Iris pigment epithelial cell (primary cell): ENCODE measurements at regions not wholly inside any gene's neighbourhood (a gene's known extent, or its start where the extent isn't known, plus 50 kb on each side); places are given as distances from the start of the nearest gene placed in this dataset.
"Not testable (repeated sequence)": the region's sequence is repeated elsewhere in the genome, so short reads cannot be mapped to it uniquely, and the experiment has no call there.

ENCODE experiments used
- DNase-seq: peaks from one replicate; pipeline ENCODE4 v3.0.0-alpha.2; 2011; ENCODE audit warnings: low read depth

- DNase-seq, result no peak
These were observed 599.5 kb downstream of the MATN1 start for GRCh38 chr1:30123896-30124295.

- DNase-seq, result no peak
These were observed 600.3 kb downstream of the MATN1 start for GRCh38 chr1:30123036-30123435.

- DNase-seq, result no peak
These were observed 603.0 kb downstream of the MATN1 start for GRCh38 chr1:30120245-30121000.

- no peak for DNase-seq
These were observed 605.7 kb downstream of the MATN1 start for GRCh38 chr1:30117685-30118084.

- DNase-seq, result peak; percentile 52
These were observed 612.0 kb downstream of the MATN1 start for GRCh38 chr1:30111431-30111830.

GRCh38 chr1:30110846-30111245 is 612.5 kb downstream of the MATN1 start:
- no peak for DNase-seq

- DNase-seq, result peak; percentile 18
These were observed 613.5 kb downstream of the MATN1 start for GRCh38 chr1:30109853-30110252.

GRCh38 chr1:30108186-30108585 is 615.2 kb downstream of the MATN1 start:
- DNase-seq, result no peak

- DNase-seq, result peak; percentile 22
These were observed 617.3 kb downstream of the MATN1 start for GRCh38 chr1:30106125-30106524.

GRCh38 chr1:30104551-30104950 is 618.8 kb downstream of the MATN1 start:
- no peak for DNase-seq

GRCh38 chr1:30103708-30104411 is 619.5 kb downstream of the MATN1 start:
- no peak for DNase-seq

GRCh38 chr1:30102605-30103004 is 620.8 kb downstream of the MATN1 start:
- DNase-seq, result no peak

GRCh38 chr1:30101487-30102227 is 621.7 kb downstream of the MATN1 start:
- no peak for DNase-seq

GRCh38 chr1:30101016-30101415 is 622.4 kb downstream of the MATN1 start:
- DNase-seq, result no peak

GRCh38 chr1:30100524-30100862 is 622.9 kb downstream of the MATN1 start:
- DNase-seq, result no peak

- no peak for DNase-seq
These were observed 623.5 kb downstream of the MATN1 start for GRCh38 chr1:30099587-30100523.

- not testable (repeated sequence) for DNase-seq
These were observed 625.5 kb downstream of the MATN1 start for GRCh38 chr1:30097851-30098250.

GRCh38 chr1:30095451-30096025 is 627.8 kb downstream of the MATN1 start:
- DNase-seq, result no peak

GRCh38 chr1:30095051-30095450 is 628.3 kb downstream of the MATN1 start:
- no peak for DNase-seq

GRCh38 chr1:30092051-30092858 is 631.1 kb downstream of the MATN1 start:
- DNase-seq, result no peak
